ENCODE measurements at regions not wholly inside any gene's neighbourhood (a gene's known extent, or its start where the extent isn't known, plus 50 kb on each side); places are given as distances from the start of the nearest gene placed in this dataset.

DNA sequence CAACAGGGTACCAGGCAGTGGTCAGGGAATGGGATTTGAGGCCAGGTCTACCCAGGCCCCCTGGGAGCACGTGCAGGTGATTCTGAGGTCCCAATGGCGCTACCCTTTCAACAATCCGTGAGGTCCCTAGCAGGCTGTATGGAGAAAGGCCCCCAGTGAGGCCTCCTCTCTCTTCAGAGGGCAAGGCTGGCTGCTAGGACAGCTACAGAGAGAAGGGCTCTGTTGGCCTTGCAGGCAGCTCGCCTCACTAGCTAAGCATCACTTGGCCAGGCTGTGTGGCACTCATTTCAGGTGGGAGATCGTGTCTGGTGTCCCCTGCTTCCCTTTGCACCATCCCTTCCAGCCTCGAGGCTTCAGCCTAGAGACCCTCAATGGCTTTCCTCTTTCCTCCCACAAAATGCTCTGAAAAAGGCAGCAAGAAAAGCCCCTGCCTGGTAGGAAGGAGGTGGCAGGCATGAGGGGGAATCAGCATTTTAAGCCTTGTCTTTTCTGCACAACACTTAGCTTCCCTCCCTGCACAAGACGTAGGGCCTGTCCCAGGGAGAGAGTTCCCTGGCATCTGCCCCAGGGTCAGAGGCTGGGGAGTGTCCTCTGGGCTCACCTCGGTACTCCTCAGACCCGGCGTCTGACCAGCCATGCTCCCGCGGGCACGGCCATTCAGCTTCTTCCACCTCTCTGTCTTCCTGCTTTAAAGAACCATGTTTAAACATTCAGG, 111.8 kb downstream of the ASB7 start:
- Histone ChIP-seq H3K27me3 (replicated peaks; ENCODE audit: control insufficient read depth, insufficient read depth, low read length) (no peaks in the 10 kb centered on the region), H3K36me3 (ENCODE audit: control insufficient read depth, insufficient read depth, low read length) (no peaks in the 10 kb centered on the region), H3K4me1 (peaks cover 40% of the 10 kb centered on the region), H3K4me3 (ENCODE audit: low read depth, low read length) (no peak overlapping the region), H3K9me3 (no peaks in the 10 kb centered on the region)
- Mint-ChIP-seq H3K9me3 (ENCODE audit: unreplicated experiment) (peaks cover 28% of the 10 kb centered on the region), H3K27ac (ENCODE audit: unreplicated experiment) (peak overlapping the region; percentile 84), H3K36me3 (ENCODE audit: insufficient read depth, unreplicated experiment) (peaks cover 7% of the 10 kb centered on the region), H3K27me3 (ENCODE audit: insufficient read depth, unreplicated experiment) (no peaks in the 10 kb centered on the region), H3K4me1 (ENCODE audit: low read depth, unreplicated experiment) (peaks cover 18% of the 10 kb centered on the region), H3K4me3 (ENCODE audit: unreplicated experiment) (no peak overlapping the region)
- POLR2A ChIA-PET, result no interaction called here
- CTCF ChIA-PET, result no interaction called here
- intact Hi-C loops (cut with micrococcal nuclease; ENCODE audit: unreplicated experiment), result no loop called here
- no peak for DNase-seq
- TF ChIP-seq, protein P1, sequence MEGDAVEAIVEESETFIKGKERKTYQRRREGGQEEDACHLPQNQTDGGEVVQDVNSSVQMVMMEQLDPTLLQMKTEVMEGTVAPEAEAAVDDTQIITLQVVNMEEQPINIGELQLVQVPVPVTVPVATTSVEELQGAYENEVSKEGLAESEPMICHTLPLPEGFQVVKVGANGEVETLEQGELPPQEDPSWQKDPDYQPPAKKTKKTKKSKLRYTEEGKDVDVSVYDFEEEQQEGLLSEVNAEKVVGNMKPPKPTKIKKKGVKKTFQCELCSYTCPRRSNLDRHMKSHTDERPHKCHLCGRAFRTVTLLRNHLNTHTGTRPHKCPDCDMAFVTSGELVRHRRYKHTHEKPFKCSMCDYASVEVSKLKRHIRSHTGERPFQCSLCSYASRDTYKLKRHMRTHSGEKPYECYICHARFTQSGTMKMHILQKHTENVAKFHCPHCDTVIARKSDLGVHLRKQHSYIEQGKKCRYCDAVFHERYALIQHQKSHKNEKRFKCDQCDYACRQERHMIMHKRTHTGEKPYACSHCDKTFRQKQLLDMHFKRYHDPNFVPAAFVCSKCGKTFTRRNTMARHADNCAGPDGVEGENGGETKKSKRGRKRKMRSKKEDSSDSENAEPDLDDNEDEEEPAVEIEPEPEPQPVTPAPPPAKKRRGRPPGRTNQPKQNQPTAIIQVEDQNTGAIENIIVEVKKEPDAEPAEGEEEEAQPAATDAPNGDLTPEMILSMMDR (IDR thresholded peaks at IDR 0.05; ENCODE audit: insufficient read depth in 1 of 2, low read depth in 1 of 2, low read length in 1 of 2, severe bottlenecking in 1 of 2, unreplicated experiment in 1 of 2), result no peak
- no TSS peak for BruUV-seq (replicated peaks)

DNA sequence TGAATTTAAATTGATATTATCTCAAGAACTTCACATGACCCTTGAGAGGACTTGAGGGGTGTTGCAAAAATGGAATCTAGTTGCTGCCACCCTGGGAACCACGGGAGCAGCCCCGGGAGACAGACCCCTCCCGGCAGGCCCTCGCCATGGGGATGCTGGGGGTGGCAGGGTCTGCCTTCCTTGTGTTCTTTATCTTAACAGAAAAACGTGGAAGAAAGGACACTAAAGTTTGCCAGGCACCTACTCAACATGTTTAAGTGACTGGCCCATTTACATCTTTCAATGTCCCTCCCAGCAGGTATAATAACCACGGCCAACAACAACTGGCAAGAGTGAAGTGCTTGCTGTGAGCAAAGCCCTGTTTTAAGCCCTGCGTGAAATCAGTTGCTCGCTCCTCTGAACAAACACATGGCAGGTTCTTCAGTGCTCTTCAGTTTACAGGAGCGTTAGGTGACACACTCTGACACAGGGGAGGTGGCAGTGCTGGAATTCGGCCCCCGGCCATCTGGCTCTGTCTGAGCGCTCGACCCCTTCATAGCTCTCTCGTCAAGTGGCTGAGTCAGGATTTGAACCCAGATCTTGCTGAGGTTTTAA, 112.5 kb downstream of the ASB7 start:
- H3K36me3 Mint-ChIP-seq (ENCODE audit: insufficient read depth, unreplicated experiment), result peaks cover 4% of the 10 kb centered on the region
- DNase-seq, result no peak
- TF ChIP-seq, protein P1 (IDR thresholded peaks at IDR 0.05; ENCODE audit: insufficient read depth in 1 of 2, low read depth in 1 of 2, low read length in 1 of 2, severe bottlenecking in 1 of 2, unreplicated experiment in 1 of 2), result no peak
- H3K4me1 Mint-ChIP-seq (ENCODE audit: low read depth, unreplicated experiment), result peaks cover 18% of the 10 kb centered on the region
- peaks cover 40% of the 10 kb centered on the region for H3K4me1 ChIP-seq
- peaks cover 22% of the 10 kb centered on the region for H3K9me3 Mint-ChIP-seq (ENCODE audit: unreplicated experiment)
- H3K4me3 Mint-ChIP-seq (ENCODE audit: unreplicated experiment), result no peak overlapping the region
- BruUV-seq (replicated peaks), result no TSS peak
- H3K27ac Mint-ChIP-seq (ENCODE audit: unreplicated experiment), result peak overlapping the region; percentile 84
- no peaks in the 10 kb centered on the region for H3K27me3 Mint-ChIP-seq (ENCODE audit: insufficient read depth, unreplicated experiment)
- no peaks in the 10 kb centered on the region for H3K9me3 ChIP-seq
- intact Hi-C loops (cut with micrococcal nuclease; ENCODE audit: unreplicated experiment), result no loop called here
- no peaks in the 10 kb centered on the region for H3K36me3 ChIP-seq (ENCODE audit: control insufficient read depth, insufficient read depth, low read length)
- no peaks in the 10 kb centered on the region for H3K27me3 ChIP-seq (replicated peaks; ENCODE audit: control insufficient read depth, insufficient read depth, low read length)
- no peak overlapping the region for H3K4me3 ChIP-seq (ENCODE audit: low read depth, low read length)
- ChIA-PET POLR2A (no interaction called here), CTCF (no interaction called here)

DNA sequence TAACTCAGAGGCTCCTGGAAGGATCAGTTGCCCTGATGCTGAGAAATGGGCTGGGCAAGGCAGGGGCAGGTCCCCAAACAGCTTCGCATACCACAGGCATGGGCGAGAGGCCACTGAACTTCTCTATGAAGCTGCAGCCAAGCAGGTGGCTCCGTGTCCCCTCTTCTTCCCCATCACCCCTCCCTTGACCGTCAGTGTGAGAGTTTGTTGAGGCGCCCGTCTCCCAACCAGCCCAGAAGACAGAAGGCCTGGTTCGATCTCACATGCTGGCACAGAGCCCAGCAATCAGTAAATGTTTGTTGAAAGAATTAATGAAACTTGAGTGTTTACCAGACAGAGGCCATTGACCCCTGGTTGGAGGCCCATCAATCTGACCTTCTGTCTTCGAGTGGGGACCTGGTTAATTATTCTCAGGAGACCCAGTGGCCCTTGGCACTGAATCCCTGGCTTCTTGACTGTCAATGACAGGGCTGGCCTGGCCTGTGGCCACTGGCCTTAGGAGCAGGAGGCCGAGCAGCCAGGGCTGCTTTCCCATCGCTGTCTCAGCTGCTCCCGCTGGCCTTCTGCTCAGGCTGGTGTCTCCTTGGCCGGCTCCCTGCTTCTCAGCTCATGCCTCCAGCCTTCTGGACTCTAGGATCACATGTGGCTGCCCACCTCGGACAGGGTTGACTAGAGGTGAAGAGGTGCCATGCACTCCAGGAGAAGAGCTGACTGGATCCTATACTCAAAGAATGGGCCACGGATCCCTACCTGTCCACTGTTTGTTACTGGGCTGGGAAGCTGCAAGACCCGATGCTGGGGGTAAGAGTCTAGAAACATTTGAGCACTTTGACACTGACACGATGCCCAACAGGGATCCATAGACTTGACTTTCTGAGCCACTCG, 113.4 kb downstream of the ASB7 start:
- Mint-ChIP-seq H3K4me1 (ENCODE audit: low read depth, unreplicated experiment) (peaks cover 18% of the 10 kb centered on the region), H3K36me3 (ENCODE audit: insufficient read depth, unreplicated experiment) (peaks cover 6% of the 10 kb centered on the region), H3K27ac (ENCODE audit: unreplicated experiment) (peak overlapping the region; percentile 84), H3K27me3 (ENCODE audit: insufficient read depth, unreplicated experiment) (no peaks in the 10 kb centered on the region), H3K4me3 (ENCODE audit: unreplicated experiment) (no peak overlapping the region), H3K9me3 (ENCODE audit: unreplicated experiment) (peaks cover 12% of the 10 kb centered on the region)
- no peak for DNase-seq
- intact Hi-C loops (cut with micrococcal nuclease; ENCODE audit: unreplicated experiment), result no loop called here
- no TSS peak for BruUV-seq (replicated peaks)
- Histone ChIP-seq H3K27me3 (replicated peaks; ENCODE audit: control insufficient read depth, insufficient read depth, low read length) (no peaks in the 10 kb centered on the region), H3K4me3 (ENCODE audit: low read depth, low read length) (no peak overlapping the region), H3K36me3 (ENCODE audit: control insufficient read depth, insufficient read depth, low read length) (no peaks in the 10 kb centered on the region), H3K9me3 (no peaks in the 10 kb centered on the region), H3K4me1 (peaks cover 45% of the 10 kb centered on the region)
- POLR2A ChIA-PET, result no interaction called here
- CTCF ChIA-PET, result no interaction called here
- TF ChIP-seq, protein P1 (IDR thresholded peaks at IDR 0.05; ENCODE audit: insufficient read depth in 1 of 2, low read depth in 1 of 2, low read length in 1 of 2, severe bottlenecking in 1 of 2, unreplicated experiment in 1 of 2), result no peak
